Activated naive CD4-positive, alpha-beta T cell treated with Interleukin-2 at 50 U/mL for 16 hours (primary cell): ENCODE measurements at regions not wholly inside any gene's neighbourhood (a gene's known extent, or its start where the extent isn't known, plus 50 kb on each side); places are given as distances from the start of the nearest gene placed in this dataset.
"Not testable (repeated sequence)": the region's sequence is repeated elsewhere in the genome, so short reads cannot be mapped to it uniquely, and the experiment has no call there.

Experiments
- DNase-seq: peaks from one replicate; pipeline ENCODE4 v3.0.0-alpha.2; 2020

DNA sequence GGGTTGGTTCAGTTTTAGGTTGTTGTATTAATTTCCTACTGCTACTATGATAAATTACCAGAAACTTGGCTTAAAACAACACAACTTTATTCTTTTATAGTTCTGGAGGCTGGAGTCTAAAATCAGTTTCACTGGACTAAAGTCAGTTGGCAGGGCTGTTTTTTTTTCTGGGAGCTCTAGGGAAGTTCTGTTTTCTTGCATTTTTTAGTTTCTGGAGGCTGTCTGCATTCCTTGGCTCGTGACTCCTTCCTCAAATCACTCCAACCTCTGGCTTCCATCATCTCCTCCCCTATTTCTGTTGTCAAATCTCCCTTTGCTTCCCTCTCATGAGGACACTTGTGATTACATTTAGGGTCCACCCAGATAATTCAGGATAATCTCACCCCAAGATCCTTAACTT lies 51.3 kb upstream of the SUB1 start:
- no peak for DNase-seq

DNA sequence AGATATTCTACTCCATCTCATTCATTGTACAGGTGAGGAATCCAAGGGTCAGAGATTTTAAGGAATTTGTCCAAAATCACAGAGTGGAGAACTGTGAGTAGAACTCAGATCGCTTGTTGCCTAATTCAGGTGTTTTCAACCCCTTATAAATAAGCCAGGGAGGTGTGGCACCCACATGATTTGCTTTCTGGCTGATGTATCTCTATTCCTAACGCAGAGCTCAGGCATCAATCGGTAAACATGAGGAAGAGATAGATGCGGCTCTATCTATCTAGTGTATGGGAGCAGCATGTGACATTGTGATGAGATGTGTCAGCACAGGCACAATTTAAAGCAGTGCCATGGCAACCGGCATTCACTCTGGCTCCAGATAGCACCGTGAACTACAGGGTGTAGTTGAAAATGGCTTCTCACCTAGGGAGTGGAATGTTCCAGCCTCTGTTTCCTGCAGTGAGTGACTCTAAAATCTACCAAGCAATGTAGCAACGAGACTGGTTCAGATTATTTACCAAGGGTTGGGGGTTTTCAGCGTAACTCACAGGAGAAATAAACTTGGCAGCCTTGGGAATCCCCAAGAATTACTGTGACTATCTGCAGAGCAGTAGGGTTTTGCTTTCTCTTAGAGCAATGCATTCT lies 53.4 kb upstream of the SUB1 start:
- DNase-seq = peak; percentile 67

DNA sequence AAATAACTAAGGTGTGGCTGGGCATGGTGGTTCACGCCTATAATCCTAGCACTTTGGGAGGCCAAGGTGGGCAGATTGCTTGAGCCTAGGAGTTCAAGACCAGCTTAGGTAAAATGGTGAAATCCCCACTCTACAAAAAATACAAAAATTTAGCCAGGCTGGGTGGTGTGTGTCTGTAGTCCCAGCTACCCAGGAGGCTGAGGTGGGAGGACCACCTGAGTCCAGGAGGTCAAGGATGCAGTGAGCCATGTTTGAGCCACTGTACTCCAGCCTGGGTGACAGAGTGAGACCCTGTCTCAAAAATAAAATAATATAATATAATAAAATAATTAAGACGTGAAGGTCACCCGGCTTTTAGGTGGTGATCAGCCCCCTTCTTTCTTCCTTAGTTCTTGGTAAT lies 58.0 kb upstream of the SUB1 start:
- not testable (repeated sequence) for DNase-seq

- DNase-seq = no peak
Measured at GRCh38 chr5:32526810-32527209, 58.5 kb upstream of the SUB1 start.

DNA sequence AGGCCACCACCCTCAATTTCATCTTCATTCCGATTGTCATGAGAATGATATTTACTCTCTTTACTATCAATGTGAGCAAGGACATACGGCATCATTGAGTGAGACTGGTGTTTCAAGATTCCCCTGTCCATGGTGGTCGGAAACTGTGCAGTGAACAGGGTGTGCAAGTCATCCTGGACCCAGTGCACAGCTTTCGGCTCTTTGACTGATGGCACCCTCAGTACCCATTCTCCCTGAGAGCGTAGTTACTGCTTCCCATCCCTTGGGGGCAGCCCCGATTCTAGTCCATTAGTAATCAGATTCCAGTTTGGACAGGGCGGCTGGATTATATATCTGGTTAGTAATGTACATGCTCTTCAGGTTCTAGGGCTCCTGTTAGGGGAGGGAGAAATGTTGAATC lies 61.7 kb upstream of the SUB1 start:
- no peak for DNase-seq

DNA sequence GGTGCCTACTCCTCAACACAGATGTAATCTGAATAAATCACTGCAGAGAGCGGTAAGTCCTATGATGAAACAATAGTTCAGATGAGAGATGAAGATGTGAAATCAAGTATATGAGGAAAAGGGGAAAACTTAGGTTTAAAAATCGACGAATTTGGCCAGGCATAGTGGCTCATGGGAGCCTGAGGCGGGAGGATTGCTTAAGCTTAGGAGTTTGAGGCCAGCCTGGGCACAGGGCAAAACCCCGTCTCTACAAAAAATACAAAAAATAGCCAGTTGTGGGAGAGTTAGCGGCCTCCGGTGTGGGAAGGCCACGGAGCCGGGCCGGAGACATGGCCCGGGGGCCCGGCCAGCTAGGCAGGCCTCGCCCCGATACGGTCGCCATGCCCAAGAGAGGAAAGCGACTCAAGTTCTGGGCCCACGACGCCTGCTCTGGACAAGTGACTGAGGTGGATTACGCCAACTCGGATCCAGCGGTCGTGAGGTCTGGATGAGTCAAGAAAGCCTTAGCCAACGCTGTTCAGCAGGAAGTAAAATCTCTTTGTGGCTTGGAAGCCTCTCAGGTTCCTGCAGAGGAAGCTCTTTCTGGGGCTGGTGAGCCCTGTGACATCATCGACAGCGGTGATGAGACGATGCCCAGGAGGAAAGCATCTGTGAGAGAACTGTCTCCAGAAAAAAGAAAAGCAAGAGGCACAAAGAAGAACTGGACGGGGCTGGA lies 62.8 kb upstream of the SUB1 start:
- DNase-seq = peak; percentile 27

DNA sequence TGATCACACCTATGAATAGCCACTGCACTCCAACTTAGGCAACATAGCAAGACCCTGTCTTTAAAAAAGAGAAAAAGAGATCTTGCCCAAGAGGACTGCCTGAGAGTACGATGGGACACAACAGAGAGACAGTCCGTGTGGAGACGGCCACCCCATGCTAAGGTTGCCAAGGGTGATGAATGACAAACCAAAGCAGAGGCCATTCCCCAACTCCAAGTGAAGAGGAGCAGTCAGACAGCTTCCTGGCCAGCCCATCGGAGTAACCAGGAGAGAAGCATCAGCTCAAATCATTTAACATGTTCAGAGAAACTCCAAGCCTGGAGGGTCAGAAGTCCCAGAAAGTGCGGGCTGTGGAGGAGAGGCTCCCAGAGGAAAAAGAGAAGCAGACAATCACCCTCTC lies 63.9 kb upstream of the SUB1 start:
- DNase-seq = no peak

- DNase-seq = no peak
Measured at GRCh38 chr5:32520972-32521371, 64.4 kb upstream of the SUB1 start.

DNA sequence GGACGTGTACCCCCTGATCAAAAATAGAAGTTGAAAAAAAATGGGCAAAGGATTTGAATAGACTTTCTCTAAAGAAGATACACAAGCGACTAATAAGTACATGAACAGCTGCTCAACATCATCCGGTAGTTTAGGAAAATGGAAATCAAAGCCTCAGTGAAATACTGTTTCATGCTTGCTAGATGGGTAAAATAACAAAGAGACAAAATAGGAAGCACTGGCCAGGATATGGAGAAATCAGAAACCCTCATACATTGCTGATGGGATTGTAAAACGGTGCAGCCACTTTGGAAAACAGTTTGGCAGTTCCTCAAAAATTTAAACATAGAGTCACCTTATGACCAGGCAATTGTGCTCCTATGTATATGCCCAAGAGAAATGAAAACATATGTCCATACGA lies 65.0 kb upstream of the SUB1 start:
- DNase-seq = no peak

- no peak for DNase-seq
Measured at GRCh38 chr5:32519508-32519907, 65.8 kb upstream of the SUB1 start.

GRCh38 chr5:32514806-32515205 lies 70.3 kb upstream of the ZFR start:
- no peak for DNase-seq

DNA sequence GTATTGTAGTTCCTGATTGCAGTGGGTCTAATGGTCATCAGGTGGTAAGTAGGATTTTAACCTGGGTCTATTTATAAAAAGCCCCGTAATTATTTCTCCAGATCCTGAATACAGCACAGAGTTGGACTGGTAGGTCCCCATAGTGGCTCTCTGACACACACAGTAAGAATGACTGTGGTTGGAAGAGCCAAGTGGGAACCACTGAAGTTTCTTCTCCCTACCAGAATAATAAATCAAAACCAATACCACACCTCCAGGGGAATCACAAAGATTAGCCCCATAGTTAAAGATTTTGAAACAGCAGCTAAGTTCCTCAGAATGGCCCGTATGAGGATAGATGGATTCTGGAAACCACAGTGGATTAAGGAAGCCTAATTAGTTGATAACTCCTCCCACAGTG lies 68.4 kb upstream of the ZFR start:
- DNase-seq = no peak

DNA sequence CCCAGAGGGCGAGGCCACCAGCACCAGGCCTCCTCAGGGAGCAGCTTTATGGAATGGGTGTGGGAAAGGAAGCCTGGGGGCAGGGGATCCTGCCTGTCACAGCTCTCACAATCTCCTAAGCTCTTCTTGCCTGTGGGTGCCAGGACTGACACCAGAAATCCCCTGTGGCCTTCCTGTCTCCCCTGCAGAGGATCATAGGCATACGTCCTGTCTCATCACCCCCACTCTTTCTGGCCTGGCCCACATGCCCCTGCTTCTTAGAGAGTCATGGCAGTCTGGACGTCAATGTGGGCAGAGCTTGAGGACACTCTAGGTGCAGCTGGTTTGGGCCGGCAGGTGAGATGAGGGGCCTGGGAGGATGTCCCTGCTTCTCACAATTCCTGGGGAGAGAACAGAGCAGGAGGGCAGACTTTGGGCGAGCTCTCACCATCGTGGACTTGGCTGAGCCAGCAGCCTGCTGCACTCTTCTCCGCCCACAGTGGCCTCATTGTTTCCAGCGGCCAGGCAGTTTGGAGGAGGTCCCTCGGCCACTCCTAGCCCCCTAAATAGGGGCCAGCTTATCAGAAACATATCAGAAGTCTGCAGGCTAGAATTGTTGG lies 67.3 kb upstream of the ZFR start:
- no peak for DNase-seq

GRCh38 chr5:32510860-32511259 lies 66.3 kb upstream of the ZFR start:
- DNase-seq = no peak

DNA sequence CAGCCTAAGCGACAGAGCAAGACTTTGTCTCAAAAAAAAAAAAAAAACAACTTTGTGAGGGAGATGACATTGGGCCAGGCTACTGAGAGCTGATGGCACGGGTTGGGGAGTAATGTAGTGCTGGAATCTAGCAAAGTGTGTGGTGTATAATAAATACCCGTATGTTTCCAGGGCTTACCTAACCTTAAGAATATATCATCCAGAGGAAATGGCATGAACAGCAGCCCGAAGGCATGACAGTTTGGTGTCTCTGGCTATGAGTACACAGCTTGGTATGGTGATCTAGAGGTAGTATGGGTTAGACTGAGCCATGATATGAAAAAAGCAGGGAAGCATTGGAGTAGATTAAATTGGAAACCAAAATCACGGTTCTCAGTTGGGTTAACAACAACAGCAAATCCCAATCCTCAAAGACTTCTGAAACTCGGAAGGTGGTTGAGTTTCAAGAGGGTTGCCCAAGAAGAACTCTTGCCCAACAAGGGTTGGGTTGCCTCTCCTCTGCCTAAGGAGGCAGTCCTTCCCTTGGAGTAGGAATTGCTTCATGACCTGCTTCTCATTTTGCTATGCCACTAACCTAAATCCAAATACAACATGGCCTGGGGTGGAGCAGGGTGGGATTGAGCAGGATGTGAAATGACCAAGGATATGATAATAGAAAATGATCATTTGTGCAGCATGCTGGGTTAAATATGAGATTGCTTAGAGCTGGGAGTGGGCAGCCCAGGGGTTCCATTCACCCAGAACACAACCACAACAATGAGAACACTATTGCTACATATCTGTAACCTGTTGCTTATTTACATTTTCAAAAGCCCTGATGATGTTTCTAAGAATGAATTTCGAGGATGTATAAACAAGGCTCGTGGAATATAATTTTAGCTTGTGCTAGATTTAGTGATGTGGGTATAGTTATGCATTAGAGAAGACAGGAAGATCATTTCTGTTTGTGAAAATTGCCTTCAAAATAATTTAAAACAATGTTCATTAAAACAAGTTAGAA lies 64.6 kb upstream of the ZFR start:
- DNase-seq = no peak

GRCh38 chr5:32507738-32508434 lies 63.3 kb upstream of the ZFR start:
- DNase-seq = no peak

DNA sequence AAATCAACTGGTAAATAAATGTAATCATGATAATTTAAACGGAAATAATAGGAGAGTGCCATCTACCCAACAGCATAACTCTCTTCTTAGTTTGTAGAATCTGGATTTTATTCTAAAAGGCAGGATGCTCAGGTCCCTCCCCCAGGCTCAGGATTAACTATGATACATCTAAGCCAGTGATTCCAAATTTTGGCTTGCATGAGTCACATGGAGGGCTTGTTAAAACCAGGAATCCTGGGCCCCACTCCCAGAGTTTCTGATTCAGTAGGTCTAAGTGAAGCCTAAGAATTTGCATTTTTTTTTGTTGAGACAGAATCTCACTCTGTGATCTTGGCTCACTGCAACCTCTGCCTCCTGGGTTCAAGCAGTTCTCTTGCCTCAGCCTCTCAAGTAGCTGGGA lies 62.3 kb upstream of the ZFR start:
- DNase-seq = no peak

- DNase-seq = no peak
Measured at GRCh38 chr5:32506201-32506661, 61.7 kb upstream of the ZFR start.

DNA sequence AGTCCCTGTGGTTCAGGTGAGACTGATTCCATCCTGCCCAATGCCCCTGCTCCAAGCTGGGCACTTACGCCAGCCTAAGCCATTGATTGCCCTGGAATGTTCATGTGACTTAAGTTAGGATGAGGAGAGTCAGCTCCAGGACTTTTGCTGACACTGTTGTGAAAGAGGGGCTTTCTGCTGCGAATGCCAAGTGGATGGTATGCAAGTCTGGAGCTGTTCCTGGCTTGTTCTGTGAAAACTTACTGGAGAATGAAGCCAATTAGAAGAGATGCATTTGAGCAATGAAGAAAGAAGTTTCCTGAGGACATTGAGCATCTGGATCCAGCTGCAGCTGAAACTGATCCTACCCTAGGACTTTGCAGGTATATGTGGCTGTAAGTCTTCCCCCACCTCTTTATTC lies 61.2 kb upstream of the ZFR start:
- DNase-seq = no peak

DNA sequence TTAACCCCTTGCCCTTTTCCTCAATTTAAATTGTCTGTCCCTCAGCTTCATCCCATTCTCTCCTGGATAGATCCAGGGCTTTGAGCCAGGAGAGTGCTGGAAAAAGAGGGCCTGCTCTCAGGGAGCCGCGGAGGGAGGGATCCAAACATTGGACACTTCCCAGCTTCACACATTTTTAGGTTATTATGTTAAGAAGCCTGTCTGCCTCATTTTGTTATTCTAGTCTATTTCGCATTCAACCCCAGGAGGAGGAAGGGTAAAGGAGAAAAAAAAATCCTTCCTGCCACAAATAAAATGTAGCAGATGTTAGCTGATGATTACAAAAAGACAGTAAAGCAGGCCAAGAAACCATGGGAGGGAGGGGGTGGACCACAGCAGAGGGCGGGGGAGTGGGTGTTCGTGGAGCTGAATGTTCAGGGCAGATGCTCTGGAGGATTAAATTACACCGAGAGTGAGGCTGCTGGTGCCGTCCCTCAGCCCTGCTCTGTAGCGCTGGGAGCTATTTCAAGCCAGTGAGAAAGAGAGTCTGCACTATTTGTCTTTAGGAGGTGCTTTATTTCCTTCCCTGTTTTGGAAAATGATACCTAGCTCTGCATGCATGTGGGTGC lies 60.6 kb upstream of the ZFR start:
- DNase-seq = no peak

DNA sequence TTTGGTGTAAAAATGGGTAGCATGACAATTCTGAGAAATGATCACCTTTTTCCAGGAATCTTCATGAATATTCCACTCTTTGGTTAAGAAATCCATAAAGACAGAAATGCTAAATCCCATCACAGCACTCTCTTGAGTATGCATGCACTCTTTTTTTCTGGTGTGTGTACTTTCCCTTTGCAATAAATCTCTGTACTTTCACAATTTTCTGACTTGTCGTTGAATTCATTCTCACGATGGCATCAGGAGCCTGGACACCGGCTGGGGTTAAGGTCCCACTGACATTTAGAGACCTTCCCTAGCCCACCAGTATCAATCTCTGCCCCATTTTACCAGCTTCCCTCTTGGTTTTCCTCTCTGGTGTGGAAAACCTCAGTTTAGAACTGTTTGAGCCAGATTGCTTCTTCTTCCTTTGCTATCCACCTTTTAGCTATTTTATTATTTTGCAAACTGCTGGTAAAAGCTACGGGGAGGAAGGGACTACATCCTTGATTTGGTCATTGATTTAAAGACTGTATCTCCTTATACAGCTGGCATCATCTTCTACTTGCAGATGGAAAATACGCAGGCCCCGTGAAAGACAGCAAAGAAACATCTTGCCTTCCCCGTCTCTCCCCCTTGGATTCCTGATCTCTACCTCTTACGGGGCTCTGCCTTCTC lies 59.9 kb upstream of the ZFR start:
- no peak for DNase-seq

- DNase-seq = no peak
Measured at GRCh38 chr5:32503261-32503660, 58.7 kb upstream of the ZFR start.
